SH-SY5Y (cell line): ENCODE measurements at regions not wholly inside any gene's neighbourhood (a gene's known extent, or its start where the extent isn't known, plus 50 kb on each side); places are given as distances from the start of the nearest gene placed in this dataset.

Source experiments
- GATA2 ChIP-seq: IDR thresholded peaks from 2 replicates; pipeline ENCODE4 v1.6.1; 2011; ENCODE audit warnings: mild to moderate bottlenecking, low read depth, low read length
- GATA3 ChIP-seq: IDR thresholded peaks from 2 replicates; pipeline ENCODE4 v1.6.1; 2011; ENCODE audit warnings: low read depth, mild to moderate bottlenecking, low read length, moderate library complexity

DNA sequence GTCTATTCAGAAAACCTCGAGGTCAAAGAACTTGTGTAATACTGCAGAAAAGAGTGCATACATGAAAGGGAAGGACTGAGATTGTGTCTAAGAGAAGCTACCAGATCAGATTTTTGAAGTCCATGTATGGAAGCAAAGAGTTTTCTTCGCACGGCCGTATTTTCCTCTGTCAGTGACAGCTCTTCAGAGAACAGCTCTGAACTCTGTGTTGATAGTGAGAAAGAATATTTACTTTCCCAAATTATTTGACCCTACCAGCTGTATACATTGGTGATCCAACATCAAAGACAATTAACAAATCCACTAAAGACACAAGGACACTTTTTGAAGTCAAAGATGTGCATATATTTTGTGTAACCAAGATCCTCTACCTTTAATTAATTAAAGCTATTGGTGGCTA is 107.8 kb upstream of the PSMD7 start:
- TF ChIP-seq GATA3 (no peak), GATA2 (no peak)
